Renal cortical epithelial cell (primary cell): ENCODE measurements at regions not wholly inside any gene's neighbourhood (a gene's known extent, or its start where the extent isn't known, plus 50 kb on each side); places are given as distances from the start of the nearest gene placed in this dataset.
"Not testable (repeated sequence)": the region's sequence is repeated elsewhere in the genome, so short reads cannot be mapped to it uniquely, and the experiment has no call there.

Experiments
- DNase-seq: peaks from one replicate; pipeline ENCODE4 v3.0.0-alpha.2; 2011; ENCODE audit warnings: low read depth

GRCh38 chr22:42217752-42218280, 52.6 kb downstream of the TCF20 start:
- no peak for DNase-seq

- DNase-seq: no peak
Measured at GRCh38 chr22:42217019-42217751, 53.3 kb downstream of the TCF20 start.

GRCh38 chr22:42214633-42215415, 55.6 kb downstream of the TCF20 start:
- no peak for DNase-seq

GRCh38 chr22:42208362-42208761, 62.1 kb downstream of the TCF20 start:
- no peak for DNase-seq

- no peak for DNase-seq
Measured at GRCh38 chr22:42207918-42208317, 62.5 kb downstream of the TCF20 start.

- no peak for DNase-seq
Measured at GRCh38 chr22:42203609-42204008, 66.8 kb downstream of the TCF20 start.

GRCh38 chr22:42202669-42203068, 67.8 kb downstream of the TCF20 start:
- peak; percentile 65 for DNase-seq

GRCh38 chr22:42202048-42202447, 68.4 kb downstream of the TCF20 start:
- no peak for DNase-seq

- no peak for DNase-seq
Measured at GRCh38 chr22:42199025-42199424, 68.4 kb upstream of the CYP2D6 start.

GRCh38 chr22:42198226-42198625, 67.6 kb upstream of the CYP2D6 start:
- DNase-seq: no peak

- DNase-seq: no peak
Measured at GRCh38 chr22:42196454-42196853, 65.8 kb upstream of the CYP2D6 start.

- DNase-seq: no peak
Measured at GRCh38 chr22:42194953-42195352, 64.3 kb upstream of the CYP2D6 start.

- DNase-seq: no peak
Measured at GRCh38 chr22:42194104-42194851, 63.7 kb upstream of the CYP2D6 start.

GRCh38 chr22:42192547-42192946, 61.9 kb upstream of the CYP2D6 start:
- no peak for DNase-seq

GRCh38 chr22:42190274-42190673, 59.7 kb upstream of the CYP2D6 start:
- no peak for DNase-seq

- no peak for DNase-seq
Measured at GRCh38 chr22:42189761-42190160, 59.2 kb upstream of the CYP2D6 start.

GRCh38 chr22:42188808-42189447, 58.3 kb upstream of the CYP2D6 start:
- peak; percentile 87 for DNase-seq

- no peak for DNase-seq
Measured at GRCh38 chr22:42187646-42188045, 57.0 kb upstream of the CYP2D6 start.

- DNase-seq: no peak
Measured at GRCh38 chr22:42185915-42186439, 55.4 kb upstream of the CYP2D6 start.

- no peak for DNase-seq
Measured at GRCh38 chr22:42184852-42185251, 54.2 kb upstream of the CYP2D6 start.

- DNase-seq: not testable (repeated sequence)
Measured at GRCh38 chr22:42183461-42184059, 53.0 kb upstream of the CYP2D6 start.
